DOHH2 (cell line): ENCODE measurements at regions not wholly inside any gene's neighbourhood (a gene's known extent, or its start where the extent isn't known, plus 50 kb on each side); places are given as distances from the start of the nearest gene placed in this dataset.

ENCODE experiments used
- H3F3A ChIP-seq: fragments of 200-600 bp; sonication (generic), shearing (Covaris generic); 2 replicates; pipeline ENCODE4 v1.6.0; 2016; ENCODE audit warnings: antibody characterized with exemption, mild to moderate bottlenecking; ENCODE audit not compliant: control insufficient read depth, insufficient read depth
- H3K27ac ChIP-seq: fragments of 200-600 bp; sonication (generic); 2 replicates; pipeline ENCODE4 v1.5.1; 2014; ENCODE audit warnings: low read depth, mild to moderate bottlenecking, low read length, moderate library complexity
- H3K27me3 ChIP-seq: fragments of 200-600 bp; sonication (generic); 2 replicates; pipeline ENCODE4 v1.6.1; 2014; ENCODE audit warnings: mild to moderate bottlenecking, low read length, mixed read lengths; ENCODE audit not compliant: control insufficient read depth
- H3K36me3 ChIP-seq: fragments of 200-600 bp; sonication (generic); 2 replicates; pipeline ENCODE4 v1.6.1; 2014; ENCODE audit warnings: mild to moderate bottlenecking, low read length, moderate library complexity, mixed read lengths; ENCODE audit not compliant: control insufficient read depth
- H3K4me1 ChIP-seq: fragments of 200-600 bp; sonication (generic); 2 replicates; pipeline ENCODE4 v1.6.1; 2014; ENCODE audit warnings: mild to moderate bottlenecking, low read length, mixed read lengths; ENCODE audit not compliant: control insufficient read depth
- H3K4me2 ChIP-seq: fragments of 200-600 bp; sonication (generic); 2 replicates; pipeline ENCODE4 v1.6.0; 2014; ENCODE audit warnings: mild to moderate bottlenecking, low read length, moderate library complexity
- H3K4me3 ChIP-seq: fragments of 200-600 bp; sonication (generic); 2 replicates; pipeline ENCODE4 v1.5.1; 2014; ENCODE audit warnings: mild to moderate bottlenecking, low read length, mixed read lengths
- H3K79me2 ChIP-seq: fragments of 200-600 bp; sonication (generic); 2 replicates; pipeline ENCODE4 v1.6.1; 2014; ENCODE audit warnings: mild to moderate bottlenecking, low read length, mixed read lengths; ENCODE audit not compliant: control insufficient read depth
- H3K9me2 ChIP-seq: fragments of 200-600 bp; sonication (generic); replicated peaks from 2 replicates; pipeline ENCODE4 v1.6.1; 2014; ENCODE audit warnings: mild to moderate bottlenecking, low read length, mixed read lengths; ENCODE audit not compliant: control insufficient read depth
- H3K9me3 ChIP-seq: fragments of 200-600 bp; sonication (generic); 2 replicates; pipeline ENCODE4 v1.6.1; 2014; ENCODE audit warnings: antibody characterized with exemption, low read length, mixed read lengths; ENCODE audit not compliant: control insufficient read depth, insufficient read depth
- H4K20me1 ChIP-seq: fragments of 200-600 bp; sonication (generic); 2 replicates; pipeline ENCODE4 v1.6.0; 2014; ENCODE audit warnings: low read depth, mild to moderate bottlenecking, antibody characterized with exemption, low read length, moderate library complexity; ENCODE audit not compliant: control insufficient read depth, insufficient read depth
- CTCF ChIP-seq: fragments of 200-600 bp; sonication (generic); IDR thresholded peaks from one replicate; pipeline ENCODE4 v1.5.1; 2014; ENCODE audit warnings: antibody characterized with exemption, mild to moderate bottlenecking, low read depth, low read length; ENCODE audit not compliant: poor library complexity, severe bottlenecking
- EZH2phosphoT487 ChIP-seq: fragments of 200-600 bp; sonication (generic); IDR thresholded peaks from 2 replicates; pipeline ENCODE4 v1.6.1; 2017; ENCODE audit warnings: borderline replicate concordance, mild to moderate bottlenecking, antibody characterized with exemption, low read length, moderate library complexity, mixed read lengths

- TF ChIP-seq EZH2phosphoT487 (no peak), CTCF (no peak)
- no peaks in the 10 kb centered on the region for H3K36me3 ChIP-seq
- H4K20me1 ChIP-seq: no peaks in the 10 kb centered on the region
- H3K4me1 ChIP-seq: no peaks in the 10 kb centered on the region
- H3K27ac ChIP-seq: no peak overlapping the region
- H3F3A ChIP-seq: no peaks in the 10 kb centered on the region
- H3K4me3 ChIP-seq: no peak overlapping the region
- H3K79me2 ChIP-seq: no peaks in the 10 kb centered on the region
- H3K27me3 ChIP-seq: no peaks in the 10 kb centered on the region
- no peaks in the 10 kb centered on the region for H3K9me3 ChIP-seq
- no peak overlapping the region for H3K4me2 ChIP-seq
- no peaks in the 10 kb centered on the region for H3K9me2 ChIP-seq
Observed at GRCh38 chr2:59885541-59885940, 667.9 kb downstream of the BCL11A start.

- H3K9me3 ChIP-seq: no peaks in the 10 kb centered on the region
- no peak overlapping the region for H3K4me2 ChIP-seq
- no peaks in the 10 kb centered on the region for H3K79me2 ChIP-seq
- no peaks in the 10 kb centered on the region for H3K27me3 ChIP-seq
- no peaks in the 10 kb centered on the region for H4K20me1 ChIP-seq
- no peak for TF ChIP-seq EZH2phosphoT487
- no peak for TF ChIP-seq CTCF
- H3K36me3 ChIP-seq: no peaks in the 10 kb centered on the region
- H3K4me3 ChIP-seq: no peak overlapping the region
- no peak overlapping the region for H3K27ac ChIP-seq
- H3F3A ChIP-seq: no peaks in the 10 kb centered on the region
- no peaks in the 10 kb centered on the region for H3K4me1 ChIP-seq
- no peaks in the 10 kb centered on the region for H3K9me2 ChIP-seq
Observed at GRCh38 chr2:59884166-59884565, 669.3 kb downstream of the BCL11A start.

GRCh38 chr2:59882822-59883221 lies 670.6 kb downstream of the BCL11A start:
- no peak overlapping the region for H3K27ac ChIP-seq
- H3K9me3 ChIP-seq: no peaks in the 10 kb centered on the region
- H3K4me3 ChIP-seq: no peak overlapping the region
- no peaks in the 10 kb centered on the region for H3K27me3 ChIP-seq
- no peaks in the 10 kb centered on the region for H3K4me1 ChIP-seq
- no peak overlapping the region for H3K4me2 ChIP-seq
- H3F3A ChIP-seq: no peaks in the 10 kb centered on the region
- TF ChIP-seq EZH2phosphoT487 (no peak), CTCF (no peak)
- H3K79me2 ChIP-seq: no peaks in the 10 kb centered on the region
- H3K36me3 ChIP-seq: no peaks in the 10 kb centered on the region
- no peaks in the 10 kb centered on the region for H4K20me1 ChIP-seq
- no peaks in the 10 kb centered on the region for H3K9me2 ChIP-seq

GRCh38 chr2:59882279-59882678 lies 671.2 kb downstream of the BCL11A start:
- Histone ChIP-seq H3K36me3 (no peaks in the 10 kb centered on the region), H3K9me3 (no peaks in the 10 kb centered on the region), H3K4me2 (no peak overlapping the region), H3K27ac (no peak overlapping the region), H3K9me2 (no peaks in the 10 kb centered on the region), H4K20me1 (no peaks in the 10 kb centered on the region), H3F3A (no peaks in the 10 kb centered on the region), H3K4me3 (no peak overlapping the region), H3K27me3 (no peaks in the 10 kb centered on the region), H3K79me2 (no peaks in the 10 kb centered on the region), H3K4me1 (no peaks in the 10 kb centered on the region)
- no peak for TF ChIP-seq CTCF
- no peak for TF ChIP-seq EZH2phosphoT487
